Fibroblast of mammary gland (primary cell): ENCODE measurements at regions not wholly inside any gene's neighbourhood (a gene's known extent, or its start where the extent isn't known, plus 50 kb on each side); places are given as distances from the start of the nearest gene placed in this dataset.

Experiments used
- DNase-seq: peaks from one replicate; pipeline ENCODE4 v3.0.0-alpha.2; 2010; ENCODE audit warnings: low read depth
- H3K4me3 ChIP-seq: 2 replicates; pipeline ENCODE4 v1.5.1; 2011; ENCODE audit warnings: low read depth, mild to moderate bottlenecking, low read length, moderate library complexity; ENCODE audit not compliant: control insufficient read depth
- CTCF ChIP-seq: conservative IDR thresholded peaks from 2 replicates; pipeline ENCODE4 v1.5.1; 2011; ENCODE audit warnings: low read depth, low read length, inconsistent platforms; ENCODE audit not compliant: control insufficient read depth, insufficient read depth

- TF ChIP-seq CTCF = no peak
- H3K4me3 ChIP-seq = no peak overlapping the region
- no peak for DNase-seq
Measured at GRCh38 chr12:115760231-115760630, 517.3 kb downstream of the MED13L start.

GRCh38 chr12:115758877-115759620, 518.4 kb downstream of the MED13L start:
- no peak for TF ChIP-seq CTCF
- H3K4me3 ChIP-seq = no peak overlapping the region
- no peak for DNase-seq

GRCh38 chr12:115758183-115758582, 519.3 kb downstream of the MED13L start:
- no peak overlapping the region for H3K4me3 ChIP-seq
- DNase-seq = no peak
- TF ChIP-seq CTCF = no peak

GRCh38 chr12:115756804-115757203, 520.7 kb downstream of the MED13L start:
- no peak for TF ChIP-seq CTCF
- no peak overlapping the region for H3K4me3 ChIP-seq
- no peak for DNase-seq

- TF ChIP-seq CTCF = no peak
- no peak overlapping the region for H3K4me3 ChIP-seq
- DNase-seq = no peak
Measured at GRCh38 chr12:115756271-115756670, 521.2 kb downstream of the MED13L start.

GRCh38 chr12:115755725-115756085, 521.8 kb downstream of the MED13L start:
- no peak for TF ChIP-seq CTCF
- DNase-seq = no peak
- no peak overlapping the region for H3K4me3 ChIP-seq
